Calu3 (cell line): ENCODE measurements at regions not wholly inside any gene's neighbourhood (a gene's known extent, or its start where the extent isn't known, plus 50 kb on each side); places are given as distances from the start of the nearest gene placed in this dataset.
"Not testable (repeated sequence)": the region's sequence is repeated elsewhere in the genome, so short reads cannot be mapped to it uniquely, and the experiment has no call there.

Experiments used
- BruUV-seq: library from RNA; stranded (reverse); fragments of 400-500 nt; replicated peaks from 2 replicates; lab custom pipeline; 2021; lab: Mats Ljungman, UMichigan
- CTCF ChIA-PET: fragments of 300-600 bp; sonication (Branson Sonifier 250); formaldehyde crosslinking; loops from one replicate; lab custom pipeline; 2022; ENCODE audit warnings: antibody characterized with exemption; lab: Charles Lee
- DNase-seq: peaks from one replicate; pipeline ENCODE4 v3.0.0; 2022
- H3K27ac Mint-ChIP-seq: one replicate; pipeline ENCODE4 v1.8.0; 2022; ENCODE audit warnings: mixed read lengths; ENCODE audit not compliant: unreplicated experiment
- H3K27me3 Mint-ChIP-seq: one replicate; pipeline ENCODE4 v1.8.0; 2022; ENCODE audit warnings: mixed read lengths; ENCODE audit not compliant: unreplicated experiment
- H3K36me3 Mint-ChIP-seq: one replicate; pipeline ENCODE4 v1.8.0; 2022; ENCODE audit warnings: mild to moderate bottlenecking, moderate library complexity, mixed read lengths; ENCODE audit not compliant: insufficient read depth, unreplicated experiment
- H3K4me1 Mint-ChIP-seq: one replicate; pipeline ENCODE4 v1.8.0; 2022; ENCODE audit warnings: mild to moderate bottlenecking, low read depth, mixed read lengths; ENCODE audit not compliant: unreplicated experiment
- H3K4me3 Mint-ChIP-seq: one replicate; pipeline ENCODE4 v1.8.0; 2022; ENCODE audit warnings: mild to moderate bottlenecking, low read depth, moderate library complexity, mixed read lengths; ENCODE audit not compliant: unreplicated experiment
- H3K9me3 Mint-ChIP-seq: one replicate; pipeline ENCODE4 v1.8.0; 2022; ENCODE audit warnings: low read depth, mixed read lengths; ENCODE audit not compliant: unreplicated experiment
- CTCF ChIP-seq: fragments of 200-600 bp; IDR thresholded peaks from one replicate; pipeline ENCODE4 v1.8.0; 2022; ENCODE audit warnings: antibody characterized with exemption; ENCODE audit not compliant: unreplicated experiment
- intact Hi-C: fragments of 100-400 bp; cut with micrococcal nuclease; formaldehyde crosslinking; loops from one replicate; pipeline ENCODE4 v1.10.0; 2022; ENCODE audit not compliant: unreplicated experiment

GRCh38 chr1:244306544-244306943 lies 145.2 kb downstream of the ADSS2 start:
- Mint-ChIP-seq H3K36me3 (peaks cover 13% of the 10 kb centered on the region), H3K9me3 (peaks cover 8% of the 10 kb centered on the region), H3K4me1 (peaks cover 38% of the 10 kb centered on the region), H3K27ac (no peak overlapping the region), H3K27me3 (no peaks in the 10 kb centered on the region), H3K4me3 (no peak overlapping the region)
- TF ChIP-seq CTCF: no peak
- BruUV-seq: no TSS peak
- CTCF ChIA-PET: no interaction called here
- DNase-seq: no peak
- intact Hi-C loops: no loop called here

GRCh38 chr1:244309191-244309590 lies 142.5 kb downstream of the ADSS2 start:
- BruUV-seq, H3K4me3 Mint-ChIP-seq, H3K27me3 Mint-ChIP-seq, intact Hi-C loops, CTCF ChIA-PET, H3K9me3 Mint-ChIP-seq, H3K36me3 Mint-ChIP-seq, DNase-seq, H3K27ac Mint-ChIP-seq: not testable (repeated sequence)
- H3K4me1 Mint-ChIP-seq: peaks cover 12% of the 10 kb centered on the region

- H3K4me1 Mint-ChIP-seq: peaks cover 9% of the 10 kb centered on the region
- intact Hi-C loops: no loop called here
- H3K9me3 Mint-ChIP-seq: peaks cover 5% of the 10 kb centered on the region
- no peaks in the 10 kb centered on the region for H3K36me3 Mint-ChIP-seq
- BruUV-seq: no TSS peak
- CTCF ChIA-PET: interaction anchor here (0.6 kb wide), 1 partner anchor 54 kb away, joined by 3 read pairs; no protein-coding TSS in a partner anchor
- H3K27ac Mint-ChIP-seq: no peak overlapping the region
- DNase-seq: no peak
- no peak for TF ChIP-seq CTCF
- H3K4me3 Mint-ChIP-seq: no peak overlapping the region
- H3K27me3 Mint-ChIP-seq: no peaks in the 10 kb centered on the region
Measured at GRCh38 chr1:244311784-244312532, 139.8 kb downstream of the ADSS2 start.

- H3K9me3 Mint-ChIP-seq: peaks cover 3% of the 10 kb centered on the region
- H3K36me3 Mint-ChIP-seq: no peaks in the 10 kb centered on the region
- CTCF ChIA-PET: no interaction called here
- no peaks in the 10 kb centered on the region for H3K27me3 Mint-ChIP-seq
- no peak for DNase-seq
- H3K4me3 Mint-ChIP-seq: no peak overlapping the region
- TF ChIP-seq CTCF: no peak
- H3K4me1 Mint-ChIP-seq: peaks cover 9% of the 10 kb centered on the region
- intact Hi-C loops: no loop called here
- BruUV-seq: no TSS peak
- H3K27ac Mint-ChIP-seq: no peak overlapping the region
Measured at GRCh38 chr1:244313346-244313745, 138.4 kb downstream of the ADSS2 start.

GRCh38 chr1:244314921-244315559 lies 136.7 kb downstream of the ADSS2 start:
- CTCF ChIA-PET: no interaction called here

More at GRCh38 chr1:244314921-244315559, 136.7 kb downstream of the ADSS2 start:
- Mint-ChIP-seq H3K4me3 (no peak overlapping the region), H3K36me3 (no peaks in the 10 kb centered on the region), H3K9me3 (peaks cover 5% of the 10 kb centered on the region), H3K4me1 (peaks cover 17% of the 10 kb centered on the region), H3K27ac (no peak overlapping the region), H3K27me3 (no peaks in the 10 kb centered on the region)
- BruUV-seq: no TSS peak
- no peak for TF ChIP-seq CTCF
- DNase-seq: no peak
- intact Hi-C loops: no loop called here
